Head of caudate nucleus (tissue), 42 donors: ENCODE measurements at regions not wholly inside any gene's neighbourhood (a gene's known extent, or its start where the extent isn't known, plus 50 kb on each side); places are given as distances from the start of the nearest gene placed in this dataset.
"Not testable (repeated sequence)": the region's sequence is repeated elsewhere in the genome, so short reads cannot be mapped to it uniquely, and the experiment has no call there.

Experiments
- DNase-seq, 42 donors: peaks; one replicate each; pipeline versions ENCODE4 v3.0.0 to v3.0.0-alpha.2; 2020 to 2021; ENCODE audit warnings: mixed read lengths in 7 of 42
- intact Hi-C: fragments of 100-400 bp; cut with DNase I; formaldehyde crosslinking; loops from one replicate; pipeline ENCODE4 v1.15.0; 2022

- no peak for DNase-seq
- intact Hi-C loops: no loop called here
Measured at GRCh38 chr5:155540000-155540595, 526.5 kb downstream of the KIF4B start.

- intact Hi-C loops: no loop called here
- no peak for DNase-seq
Measured at GRCh38 chr5:155546075-155546474, 532.5 kb downstream of the KIF4B start.

GRCh38 chr5:155554500-155554899 lies 540.9 kb downstream of the KIF4B start:
- intact Hi-C loops: no loop called here
- DNase-seq: no peak

- no peak for DNase-seq
- intact Hi-C loops: no loop called here
Measured at GRCh38 chr5:155556222-155556621, 542.7 kb downstream of the KIF4B start.

DNA sequence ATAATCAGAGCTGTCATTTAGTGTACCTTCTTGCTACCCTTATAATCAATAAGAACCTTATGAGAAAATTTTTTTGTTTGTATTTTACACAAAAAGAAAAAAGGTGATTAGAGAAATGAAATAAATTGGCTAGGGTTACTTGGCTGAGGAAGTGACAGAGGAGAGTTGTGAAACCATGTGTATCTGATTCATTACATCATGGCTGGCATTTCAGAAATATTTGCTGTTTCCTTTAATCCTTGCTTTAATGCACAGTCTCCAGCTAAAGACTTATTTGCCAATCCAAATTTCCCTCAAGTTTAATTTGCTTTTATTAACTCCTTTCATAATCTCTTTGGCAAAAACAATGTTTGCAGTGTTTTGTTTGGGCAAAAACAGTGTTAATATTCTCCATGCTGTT lies 543.1 kb downstream of the KIF4B start:
- no peak for DNase-seq
- intact Hi-C loops: no loop called here

GRCh38 chr5:155562158-155562557 lies 548.6 kb downstream of the KIF4B start:
- DNase-seq: no peak
- intact Hi-C loops: no loop called here

DNA sequence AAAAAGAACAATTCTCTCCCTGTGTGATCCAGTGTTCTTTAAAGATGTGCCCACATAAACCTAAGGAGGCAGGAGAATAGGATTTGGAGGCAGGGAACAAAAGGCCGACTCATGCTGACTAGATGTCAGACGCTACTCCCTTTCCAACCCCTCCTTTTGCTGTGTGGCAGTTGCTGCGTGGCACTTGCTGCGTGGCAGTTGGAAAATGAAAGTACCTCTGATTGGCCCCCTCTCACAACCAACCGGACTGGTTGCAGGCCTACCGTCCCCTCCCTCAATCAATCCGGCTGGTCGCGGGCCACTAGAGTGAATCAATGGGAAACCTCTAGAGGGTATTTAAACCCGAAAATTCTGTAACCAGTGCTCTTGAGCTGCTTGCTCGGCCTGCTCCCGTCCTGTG lies 551.0 kb downstream of the KIF4B start:
- DNase-seq: peak in 7 of 42 donors; percentile 8 to 51 (median 23)
- intact Hi-C loops: no loop called here

- intact Hi-C loops: no loop called here
- DNase-seq: no peak
Measured at GRCh38 chr5:155575861-155576260, 562.3 kb downstream of the KIF4B start.

- intact Hi-C loops, DNase-seq: not testable (repeated sequence)
Measured at GRCh38 chr5:155586808-155587207, 573.3 kb downstream of the KIF4B start.

GRCh38 chr5:155587458-155587857 lies 573.9 kb downstream of the KIF4B start:
- intact Hi-C loops: no loop called here
- DNase-seq: no peak

- no peak for DNase-seq
- intact Hi-C loops: no loop called here
Measured at GRCh38 chr5:155591273-155591672, 577.7 kb downstream of the KIF4B start.

GRCh38 chr5:155594270-155594669 lies 580.7 kb downstream of the KIF4B start:
- no peak for DNase-seq
- intact Hi-C loops: no loop called here

DNA sequence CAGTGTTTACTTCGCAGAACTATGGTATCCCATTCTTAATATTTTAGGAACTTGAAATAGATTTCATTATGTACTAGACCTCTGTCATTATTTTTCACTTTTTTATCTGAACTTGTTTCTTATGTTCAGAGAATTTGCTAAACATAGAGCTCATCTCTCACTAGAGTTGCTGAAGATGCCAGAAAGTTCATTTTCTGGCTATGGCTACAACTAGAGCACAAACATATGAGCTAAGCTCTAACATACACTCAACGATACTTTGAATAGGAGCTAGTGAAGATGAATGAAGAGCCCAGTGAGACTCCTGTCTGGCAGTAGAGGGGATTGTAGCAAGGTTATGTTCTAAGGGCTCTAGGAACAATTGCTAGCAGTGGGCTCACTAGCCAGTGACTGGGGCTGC lies 582.2 kb downstream of the KIF4B start:
- no peak for DNase-seq
- intact Hi-C loops: no loop called here

DNA sequence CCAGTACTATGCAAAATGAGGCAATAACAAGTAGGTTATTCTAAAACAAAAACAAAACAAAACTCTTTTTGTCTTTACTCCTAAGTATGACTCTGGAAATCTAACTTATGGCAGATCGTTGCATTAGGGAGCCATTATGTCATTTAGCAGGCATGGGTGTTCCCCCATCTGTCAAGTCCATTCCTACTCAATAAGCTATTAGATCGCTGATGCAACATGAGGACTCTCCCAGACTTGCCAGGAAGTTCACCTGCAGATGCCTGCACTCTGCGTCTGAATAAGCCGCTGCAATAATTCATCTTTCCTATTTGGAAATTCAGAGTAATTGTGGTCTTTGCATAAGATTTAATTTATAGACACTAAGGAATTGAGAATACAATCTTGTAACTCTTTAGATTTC lies 585.0 kb downstream of the KIF4B start:
- DNase-seq: no peak
- intact Hi-C loops: no loop called here

DNA sequence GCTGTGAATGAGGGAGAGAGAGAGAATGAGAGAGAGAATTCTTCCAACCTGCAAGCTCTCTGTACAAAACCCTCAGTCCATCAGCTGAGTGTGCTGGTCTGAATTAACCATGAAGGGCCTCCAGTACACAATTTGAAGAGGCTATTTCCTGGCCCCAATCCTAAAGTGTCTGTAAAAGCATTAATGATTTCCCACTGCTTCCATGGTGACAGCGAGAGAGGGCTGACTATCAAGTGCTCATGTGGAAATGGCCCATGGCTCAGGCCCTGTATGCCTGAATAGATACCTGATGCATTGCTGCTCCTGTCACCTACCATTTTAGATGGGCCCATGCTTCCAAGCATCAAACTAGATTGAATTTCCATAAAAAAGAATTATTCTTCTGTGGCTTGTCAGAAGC lies 592.4 kb downstream of the KIF4B start:
- DNase-seq: no peak
- intact Hi-C loops: no loop called here

DNA sequence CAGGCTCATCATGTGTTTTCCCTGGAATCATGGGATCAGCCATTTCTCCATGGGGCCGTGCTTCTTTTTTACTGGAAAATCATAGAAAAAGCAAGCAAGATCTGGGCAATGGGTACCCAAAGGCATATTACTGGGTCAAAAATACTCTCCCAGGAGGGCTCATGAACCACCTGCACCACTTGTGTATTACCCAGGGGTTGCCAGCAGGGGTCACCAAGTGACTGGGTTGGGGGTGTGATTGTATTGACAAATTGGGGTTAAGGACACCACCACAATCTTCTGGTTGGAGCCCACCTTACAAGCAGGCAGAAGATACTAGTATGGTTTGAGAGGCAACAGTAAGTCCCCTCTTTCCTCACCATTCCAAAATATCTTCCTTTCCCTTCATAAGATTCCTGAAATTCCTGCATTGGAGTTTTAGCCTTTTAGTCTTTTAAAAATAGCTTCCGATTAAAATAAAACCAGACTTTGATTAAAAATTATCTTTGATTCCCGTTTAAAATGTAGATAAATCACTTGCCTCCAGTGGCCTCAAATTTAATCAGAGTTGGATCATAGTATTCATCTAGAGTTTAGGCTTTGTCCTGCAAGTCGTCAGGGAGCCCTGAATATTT lies 603.3 kb downstream of the KIF4B start:
- intact Hi-C loops: loop anchor here (10.0 kb wide), 1 partner anchor 1208 kb away; no protein-coding TSS in a partner anchor
- DNase-seq: peak; percentile 21 to 85 (median 69)

DNA sequence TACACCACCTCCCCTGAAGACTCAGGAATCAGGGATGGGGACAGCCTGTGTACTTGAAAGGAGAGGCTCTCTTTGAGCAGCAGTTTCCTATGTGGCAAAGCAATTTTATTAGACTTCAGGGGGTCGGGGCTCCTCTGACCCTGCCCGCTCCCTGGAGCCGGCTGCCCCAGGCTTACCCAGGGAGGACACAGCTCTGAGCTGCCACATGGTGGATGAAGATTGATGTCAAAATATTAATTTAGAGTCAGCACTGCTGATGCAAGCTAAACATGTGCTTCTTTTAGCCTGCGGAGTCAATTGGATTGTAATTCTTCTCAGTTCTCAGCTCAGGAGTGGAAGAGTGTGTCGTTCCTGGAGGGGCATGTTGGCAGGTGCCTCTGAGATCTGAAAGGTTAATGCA lies 606.1 kb downstream of the KIF4B start:
- intact Hi-C loops: loop anchor here (10.0 kb wide), 1 partner anchor 1205 kb away; no protein-coding TSS in a partner anchor
- no peak for DNase-seq

DNA sequence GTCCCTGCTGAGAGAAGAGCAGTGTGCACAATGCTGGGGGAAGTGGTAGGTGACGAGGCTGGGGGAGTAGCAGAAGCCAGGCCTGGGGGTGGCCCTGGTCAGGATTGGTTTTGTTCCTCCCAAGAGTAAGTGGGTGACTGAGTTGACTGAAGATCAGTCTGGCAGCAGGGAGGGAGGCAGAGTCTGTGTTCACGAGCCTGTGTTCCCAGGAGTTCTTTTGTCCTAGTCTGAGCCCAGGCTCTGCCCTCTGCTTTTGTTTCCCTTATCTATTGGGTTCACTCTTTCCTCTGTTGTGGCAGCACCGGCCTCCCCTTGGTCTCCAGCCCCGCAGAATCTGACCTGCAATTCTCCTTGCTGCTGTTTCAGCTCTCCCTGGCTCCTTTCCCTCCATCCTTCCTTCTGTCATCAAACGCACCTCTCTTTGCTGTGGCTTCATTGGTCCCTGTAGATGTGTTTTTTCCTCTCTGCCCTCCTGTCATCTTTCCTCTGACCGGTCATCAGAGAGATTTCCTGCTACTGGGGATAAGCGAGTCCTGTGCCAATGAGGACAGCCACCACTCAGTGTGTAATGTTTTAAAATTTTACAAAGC lies 607.4 kb downstream of the KIF4B start:
- intact Hi-C loops: no loop called here
- DNase-seq: no peak

DNA sequence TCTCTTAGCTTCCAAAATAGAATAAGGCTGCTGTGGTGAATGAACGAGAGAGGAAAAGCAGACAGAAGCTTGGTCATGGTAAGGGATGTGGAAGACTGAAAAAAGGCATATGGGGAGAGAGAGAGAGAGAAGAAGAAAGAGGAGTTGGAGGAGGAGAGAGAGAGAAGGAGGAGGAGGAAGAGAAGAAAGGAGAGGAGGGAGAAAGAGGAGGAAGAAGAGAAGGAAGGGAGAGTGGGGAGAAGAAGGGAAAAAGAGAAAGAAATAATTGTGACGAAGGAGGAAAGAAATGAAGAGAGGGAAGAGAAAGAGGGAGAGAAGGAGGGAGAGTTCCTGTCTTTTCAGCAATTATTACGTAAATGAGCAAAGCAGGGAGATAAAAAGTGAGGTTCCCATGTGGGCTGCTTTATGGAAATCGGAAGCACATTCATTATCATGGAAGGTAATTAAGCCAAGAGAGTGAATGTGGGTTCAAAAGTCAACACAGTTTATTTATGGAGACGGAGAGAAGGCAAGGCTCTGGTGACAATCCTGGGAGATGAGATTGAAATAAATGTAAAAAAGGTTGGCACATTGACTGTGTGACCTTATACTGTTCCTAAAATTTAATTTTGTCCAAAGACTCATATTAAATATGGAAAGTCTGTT lies 611.2 kb downstream of the KIF4B start:
- DNase-seq: no peak
- intact Hi-C loops: no loop called here

- intact Hi-C loops: no loop called here
- no peak for DNase-seq
Measured at GRCh38 chr5:155625315-155625714, 611.8 kb downstream of the KIF4B start.
